Endodermal cell (in vitro differentiated cells): ENCODE measurements at regions not wholly inside any gene's neighbourhood (a gene's known extent, or its start where the extent isn't known, plus 50 kb on each side); places are given as distances from the start of the nearest gene placed in this dataset.

ENCODE experiments used
- DNase-seq: peaks from one replicate; pipeline ENCODE4 v3.0.0-alpha.2; 2017
- H3K27ac ChIP-seq: 2 replicates; pipeline ENCODE4 v1.5.1; 2013; ENCODE audit warnings: mild to moderate bottlenecking, low read depth, low read length, moderate library complexity
- H3K27me3 ChIP-seq: 2 replicates; pipeline ENCODE4 v1.6.1; 2013; ENCODE audit warnings: mild to moderate bottlenecking, low read length, moderate library complexity; ENCODE audit not compliant: insufficient read depth, control insufficient read depth, poor library complexity, severe bottlenecking
- H3K36me3 ChIP-seq: 2 replicates; pipeline ENCODE4 v1.7.0; 2013; ENCODE audit warnings: mild to moderate bottlenecking, low read length, moderate library complexity; ENCODE audit not compliant: control insufficient read depth, insufficient read depth
- H3K4me1 ChIP-seq: one replicate; pipeline ENCODE4 v1.7.0; 2013; ENCODE audit warnings: low read length; ENCODE audit not compliant: control insufficient read depth, insufficient read depth
- H3K4me3 ChIP-seq: 2 replicates; pipeline ENCODE4 v1.5.1; 2013; ENCODE audit warnings: mild to moderate bottlenecking, low read length, moderate library complexity
- H3K9ac ChIP-seq: 2 replicates; pipeline ENCODE4 v1.6.1; 2013; ENCODE audit warnings: mild to moderate bottlenecking, low read length, moderate library complexity; ENCODE audit not compliant: poor library complexity, severe bottlenecking; ENCODE audit errors: extremely low read depth
- H3K9me3 ChIP-seq: 2 replicates; pipeline ENCODE4 v1.6.1; 2013; ENCODE audit warnings: mild to moderate bottlenecking, low read length, moderate library complexity; ENCODE audit not compliant: control insufficient read depth
- H3K27ac Mint-ChIP-seq: 2 replicates; pipeline ENCODE4 v1.8.0; 2020; ENCODE audit warnings: mixed read lengths
- H3K27me3 Mint-ChIP-seq: 2 replicates; pipeline ENCODE4 v1.8.0; 2021; ENCODE audit warnings: mild to moderate bottlenecking, mixed read lengths; ENCODE audit not compliant: insufficient read depth
- H3K36me3 Mint-ChIP-seq: 2 replicates; pipeline ENCODE4 v1.8.0; 2020; ENCODE audit warnings: low read depth, mixed read lengths
- H3K4me1 Mint-ChIP-seq: 2 replicates; pipeline ENCODE4 v1.8.0; 2020; ENCODE audit warnings: mixed read lengths
- H3K4me3 Mint-ChIP-seq: 2 replicates; pipeline ENCODE4 v1.8.0; 2020; ENCODE audit warnings: mild to moderate bottlenecking, moderate library complexity, mixed read lengths
- H3K9me3 Mint-ChIP-seq: 2 replicates; pipeline ENCODE4 v1.8.0; 2020; ENCODE audit warnings: mild to moderate bottlenecking, mixed read lengths
- CTCF ChIP-seq: fragments of 200-600 bp; sonication (generic); conservative IDR thresholded peaks from 2 replicates; pipeline ENCODE4 v1.5.0; 2021; ENCODE audit warnings: antibody characterized with exemption, mild to moderate bottlenecking
- WGBS, 2 experiments: methylation state at CpG; one replicate each; pipeline versions ENCODE4 v1.1.5 to v1.1.7; 2013; ENCODE audit warnings: missing lambda C conversion rate in 2 of 2, mixed read lengths in 1 of 2; ENCODE audit not compliant: insufficient coverage in 1 of 2, insufficient read length in 1 of 2; 5-methylcytosine and 5-hydroxymethylcytosine counted together

GRCh38 chr7:131904760-131905327 is 348.4 kb upstream of the PODXL start:
- Mint-ChIP-seq H3K9me3 (peaks cover 2% of the 10 kb centered on the region), H3K4me1 (peaks cover 27% of the 10 kb centered on the region), H3K4me3 (no peak overlapping the region), H3K36me3 (peaks cover 4% of the 10 kb centered on the region), H3K27ac (no peak overlapping the region), H3K27me3 (peaks cover 12% of the 10 kb centered on the region)
- Histone ChIP-seq H3K4me1 (peaks cover 11% of the 10 kb centered on the region), H3K27ac (no peak overlapping the region), H3K9me3 (peaks cover 9% of the 10 kb centered on the region), H3K36me3 (no peaks in the 10 kb centered on the region), H3K27me3 (no peaks in the 10 kb centered on the region), H3K9ac (no peak overlapping the region), H3K4me3 (no peak overlapping the region)
- no peak for TF ChIP-seq CTCF
- WGBS, 2 experiments, result 75 to 86% methylated on average over 2 to 3 of the region's 3 CpGs
- peak; percentile 50 for DNase-seq

DNA sequence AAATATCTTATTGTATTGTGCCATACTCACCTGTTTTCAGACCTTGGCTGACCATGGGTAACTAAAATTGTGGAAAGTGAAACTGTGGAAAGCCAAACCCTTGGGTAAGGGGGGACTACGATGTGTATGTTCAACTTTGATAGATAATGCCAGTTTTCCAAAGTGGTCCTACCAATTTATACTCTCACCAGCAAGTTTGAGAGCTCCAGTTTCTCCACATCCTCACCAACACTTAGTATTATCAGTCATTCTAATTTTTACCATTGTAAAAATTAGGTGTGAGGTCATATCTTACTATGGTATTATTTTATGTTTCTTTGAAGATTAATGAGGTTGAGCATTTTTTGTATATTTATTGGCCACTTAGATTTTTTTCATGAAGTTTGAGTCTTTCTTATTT is 346.9 kb upstream of the PODXL start:
- peaks cover 27% of the 10 kb centered on the region for H3K4me1 Mint-ChIP-seq
- peaks cover 4% of the 10 kb centered on the region for H3K36me3 Mint-ChIP-seq
- Histone ChIP-seq H3K27ac (no peak overlapping the region), H3K4me1 (peaks cover 3% of the 10 kb centered on the region), H3K27me3 (no peaks in the 10 kb centered on the region), H3K36me3 (no peaks in the 10 kb centered on the region), H3K9me3 (peaks cover 6% of the 10 kb centered on the region), H3K9ac (no peak overlapping the region), H3K4me3 (no peak overlapping the region)
- H3K27me3 Mint-ChIP-seq, result peaks cover 4% of the 10 kb centered on the region
- TF ChIP-seq CTCF, result no peak
- DNase-seq, result no peak
- peaks cover 2% of the 10 kb centered on the region for H3K9me3 Mint-ChIP-seq
- no peak overlapping the region for H3K27ac Mint-ChIP-seq
- no peak overlapping the region for H3K4me3 Mint-ChIP-seq
- WGBS, 2 experiments, result 93% methylated on average over 1 of the region's 1 CpG; no CpG with 5 or more reads in 1 of the 2 experiments

- Mint-ChIP-seq H3K4me3 (no peak overlapping the region), H3K27me3 (no peaks in the 10 kb centered on the region), H3K36me3 (peaks cover 4% of the 10 kb centered on the region), H3K27ac (peak overlapping the region; percentile 68), H3K9me3 (peaks cover 2% of the 10 kb centered on the region), H3K4me1 (peaks cover 42% of the 10 kb centered on the region)
- Histone ChIP-seq H3K9me3 (peaks cover 6% of the 10 kb centered on the region), H3K9ac (no peak overlapping the region), H3K27me3 (no peaks in the 10 kb centered on the region), H3K4me3 (no peak overlapping the region), H3K4me1 (peaks cover 15% of the 10 kb centered on the region), H3K27ac (no peak overlapping the region), H3K36me3 (no peaks in the 10 kb centered on the region)
- peak; percentile 76 for DNase-seq
- no peak for TF ChIP-seq CTCF
- WGBS, 2 experiments, result 63% methylated on average over 1 of the region's 1 CpG; no CpG with 5 or more reads in 1 of the 2 experiments
These were observed 344.4 kb upstream of the PODXL start for GRCh38 chr7:131900785-131901287.
